HEK293T (cell line): ENCODE measurements at regions not wholly inside any gene's neighbourhood (a gene's known extent, or its start where the extent isn't known, plus 50 kb on each side); places are given as distances from the start of the nearest gene placed in this dataset.

Experiments used
- ARNT ChIP-seq: fragments of 450-650 bp; IDR thresholded peaks from 2 replicates; pipeline ENCODE4 v1.6.1; 2017; ENCODE audit warnings: mild to moderate bottlenecking
- BHLHE40 ChIP-seq: fragments of 450-650 bp; IDR thresholded peaks from 2 replicates; pipeline ENCODE4 v1.6.1; 2016; ENCODE audit warnings: mild to moderate bottlenecking, moderate library complexity, borderline replicate concordance
- ELF4 ChIP-seq: fragments of 450-650 bp; IDR thresholded peaks from 2 replicates; pipeline ENCODE4 v1.6.1; 2017; ENCODE audit warnings: antibody characterized with exemption
- FOXA1 ChIP-seq: fragments of 450-650 bp; IDR thresholded peaks from 2 replicates; pipeline ENCODE4 v1.6.1; 2016; ENCODE audit warnings: mild to moderate bottlenecking
- FOXK2 ChIP-seq: fragments of 450-650 bp; IDR thresholded peaks from 2 replicates; pipeline ENCODE4 v1.6.1; 2016; ENCODE audit warnings: mild to moderate bottlenecking
- FOXM1 ChIP-seq: fragments of 450-650 bp; IDR thresholded peaks from 2 replicates; pipeline ENCODE4 v1.6.1; 2017; ENCODE audit warnings: mild to moderate bottlenecking, borderline replicate concordance
- HDGF ChIP-seq: fragments of 450-650 bp; IDR thresholded peaks from 2 replicates; pipeline ENCODE4 v1.6.1; 2017; ENCODE audit warnings: antibody characterized with exemption, borderline replicate concordance
- NFRKB ChIP-seq: fragments of 450-650 bp; IDR thresholded peaks from 2 replicates; pipeline ENCODE4 v1.6.1; 2016; ENCODE audit warnings: mild to moderate bottlenecking, moderate library complexity
- SP1 ChIP-seq: fragments of 450-650 bp; IDR thresholded peaks from 2 replicates; pipeline ENCODE4 v1.6.1; 2017
- SUZ12 ChIP-seq: fragments of 450-650 bp; IDR thresholded peaks from 2 replicates; pipeline ENCODE4 v1.6.1; 2016; ENCODE audit warnings: mild to moderate bottlenecking
- TARDBP ChIP-seq: fragments of 450-650 bp; IDR thresholded peaks from 2 replicates; pipeline ENCODE4 v1.6.1; 2016
- ZNF384 ChIP-seq: fragments of 450-650 bp; IDR thresholded peaks from 2 replicates; pipeline ENCODE4 v1.6.1; 2016
- TF ChIP-seq, protein P1 (sequence below): fragments of 450-650 bp; IDR thresholded peaks from 2 replicates; pipeline ENCODE4 v1.6.1; 2016

DNA sequence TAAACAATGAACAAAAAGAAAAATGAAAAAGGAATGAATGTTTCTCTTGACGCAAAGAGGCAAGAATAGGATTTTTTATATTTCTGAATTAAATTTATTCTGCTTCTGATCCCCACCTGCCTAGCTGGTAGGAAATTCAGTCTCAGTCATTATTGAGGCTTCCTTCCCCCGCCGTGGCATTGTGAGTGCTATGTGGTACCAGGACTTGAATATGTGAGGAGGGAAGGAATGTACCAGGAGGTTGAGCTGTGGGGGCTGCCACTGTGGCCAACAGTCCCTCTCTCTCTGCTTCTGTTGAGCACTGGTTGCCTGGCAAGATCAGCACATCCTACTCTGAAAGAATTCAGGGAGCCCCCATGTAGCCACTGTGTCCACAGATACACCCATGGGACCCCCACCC, 368.1 kb upstream of the JARID2 start:
- no peak for TF ChIP-seq ZNF384
- TF ChIP-seq ELF4: no peak
- TF ChIP-seq TARDBP: no peak
- no peak for TF ChIP-seq SP1
- no peak for TF ChIP-seq FOXM1
- TF ChIP-seq FOXA1: no peak
- TF ChIP-seq, protein P1, sequence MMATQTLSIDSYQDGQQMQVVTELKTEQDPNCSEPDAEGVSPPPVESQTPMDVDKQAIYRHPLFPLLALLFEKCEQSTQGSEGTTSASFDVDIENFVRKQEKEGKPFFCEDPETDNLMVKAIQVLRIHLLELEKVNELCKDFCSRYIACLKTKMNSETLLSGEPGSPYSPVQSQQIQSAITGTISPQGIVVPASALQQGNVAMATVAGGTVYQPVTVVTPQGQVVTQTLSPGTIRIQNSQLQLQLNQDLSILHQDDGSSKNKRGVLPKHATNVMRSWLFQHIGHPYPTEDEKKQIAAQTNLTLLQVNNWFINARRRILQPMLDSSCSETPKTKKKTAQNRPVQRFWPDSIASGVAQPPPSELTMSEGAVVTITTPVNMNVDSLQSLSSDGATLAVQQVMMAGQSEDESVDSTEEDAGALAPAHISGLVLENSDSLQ: no peak
- no peak for TF ChIP-seq SUZ12
- TF ChIP-seq NFRKB: no peak
- no peak for TF ChIP-seq ARNT
- TF ChIP-seq HDGF: no peak
- TF ChIP-seq FOXK2: no peak
- no peak for TF ChIP-seq BHLHE40
